ENCODE measurements at regions not wholly inside any gene's neighbourhood (a gene's known extent, or its start where the extent isn't known, plus 50 kb on each side); places are given as distances from the start of the nearest gene placed in this dataset.

DNA sequence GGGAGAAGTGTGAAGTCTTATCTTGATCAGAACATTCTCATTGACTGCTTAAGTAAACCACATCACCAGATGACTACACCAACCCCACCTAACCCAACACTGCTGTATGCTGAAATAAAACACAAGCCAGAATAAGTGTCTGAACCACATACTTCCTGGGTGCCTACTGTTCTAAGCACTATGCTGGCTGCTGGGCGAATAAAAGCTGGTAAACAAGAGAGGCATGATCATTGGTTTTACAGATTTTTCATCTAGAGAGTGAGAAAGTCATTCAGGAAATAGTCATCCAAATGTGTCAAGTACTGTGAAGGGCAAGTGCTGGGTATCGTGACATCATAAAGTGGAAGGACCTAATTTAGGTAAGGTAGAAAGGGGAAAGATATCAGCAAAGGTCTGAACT, 199.0 kb upstream of the SOX9 start:
- TF ChIP-seq EP300 (IDR thresholded peaks at IDR 0.05) (no peak), POLR2AphosphoS5 (IDR thresholded peaks at IDR 0.05) (no peak), POLR2A (IDR thresholded peaks at IDR 0.05; ENCODE audit: low read depth) (no peak)
- TF ChIP-seq, protein P1, sequence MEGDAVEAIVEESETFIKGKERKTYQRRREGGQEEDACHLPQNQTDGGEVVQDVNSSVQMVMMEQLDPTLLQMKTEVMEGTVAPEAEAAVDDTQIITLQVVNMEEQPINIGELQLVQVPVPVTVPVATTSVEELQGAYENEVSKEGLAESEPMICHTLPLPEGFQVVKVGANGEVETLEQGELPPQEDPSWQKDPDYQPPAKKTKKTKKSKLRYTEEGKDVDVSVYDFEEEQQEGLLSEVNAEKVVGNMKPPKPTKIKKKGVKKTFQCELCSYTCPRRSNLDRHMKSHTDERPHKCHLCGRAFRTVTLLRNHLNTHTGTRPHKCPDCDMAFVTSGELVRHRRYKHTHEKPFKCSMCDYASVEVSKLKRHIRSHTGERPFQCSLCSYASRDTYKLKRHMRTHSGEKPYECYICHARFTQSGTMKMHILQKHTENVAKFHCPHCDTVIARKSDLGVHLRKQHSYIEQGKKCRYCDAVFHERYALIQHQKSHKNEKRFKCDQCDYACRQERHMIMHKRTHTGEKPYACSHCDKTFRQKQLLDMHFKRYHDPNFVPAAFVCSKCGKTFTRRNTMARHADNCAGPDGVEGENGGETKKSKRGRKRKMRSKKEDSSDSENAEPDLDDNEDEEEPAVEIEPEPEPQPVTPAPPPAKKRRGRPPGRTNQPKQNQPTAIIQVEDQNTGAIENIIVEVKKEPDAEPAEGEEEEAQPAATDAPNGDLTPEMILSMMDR (IDR thresholded peaks at IDR 0.05): no peak
- no peaks in the 10 kb centered on the region for H3K9me3 ChIP-seq
- no peaks in the 10 kb centered on the region for H3K4me1 ChIP-seq
- 93% methylated on average over 2 of the region's 2 CpGs for WGBS
- intact Hi-C loops (cut with DNase I): no loop called here
- H3K27ac ChIP-seq (replicated peaks in 1 of 4): no peak overlapping the region
- peaks cover 0 to 14% (median 0%) of the 10 kb centered on the region in 4 donors for H3K27me3 ChIP-seq
- DNase-seq (ENCODE audit: extremely low spot score): no peak
- no peak overlapping the region for H3K4me3 ChIP-seq
- no peaks in the 10 kb centered on the region for H3K36me3 ChIP-seq

DNA sequence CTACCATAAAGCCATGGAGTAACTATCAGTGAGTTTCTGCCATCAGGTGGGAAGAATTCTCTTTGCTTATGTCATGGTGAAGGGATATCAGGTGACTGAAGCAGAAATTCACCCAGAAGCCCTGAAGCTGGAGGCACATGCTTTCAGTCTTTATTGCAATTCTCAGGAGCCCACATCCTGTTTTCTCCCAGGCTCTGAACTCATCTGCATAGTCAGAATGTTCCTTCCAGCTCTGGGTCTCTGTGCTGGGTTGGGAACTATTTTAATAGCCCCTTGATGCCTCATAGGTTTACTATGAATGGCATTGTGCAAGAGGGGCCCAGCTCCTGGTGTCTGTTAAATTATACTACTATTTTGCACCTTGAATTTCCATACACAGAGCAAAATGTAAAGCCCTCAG, 198.4 kb upstream of the SOX9 start:
- no peak overlapping the region for H3K27ac ChIP-seq (replicated peaks in 1 of 4)
- H3K9me3 ChIP-seq: no peaks in the 10 kb centered on the region
- intact Hi-C loops (cut with DNase I): no loop called here
- DNase-seq (ENCODE audit: extremely low spot score): no peak
- no peaks in the 10 kb centered on the region for H3K4me1 ChIP-seq
- TF ChIP-seq, protein P1 (IDR thresholded peaks at IDR 0.05): no peak
- TF ChIP-seq POLR2AphosphoS5 (IDR thresholded peaks at IDR 0.05) (no peak), POLR2A (IDR thresholded peaks at IDR 0.05; ENCODE audit: low read depth) (no peak), EP300 (IDR thresholded peaks at IDR 0.05) (no peak)
- H3K4me3 ChIP-seq: no peak overlapping the region
- peaks cover 0 to 14% (median 0%) of the 10 kb centered on the region in 4 donors for H3K27me3 ChIP-seq
- H3K36me3 ChIP-seq: no peaks in the 10 kb centered on the region

DNA sequence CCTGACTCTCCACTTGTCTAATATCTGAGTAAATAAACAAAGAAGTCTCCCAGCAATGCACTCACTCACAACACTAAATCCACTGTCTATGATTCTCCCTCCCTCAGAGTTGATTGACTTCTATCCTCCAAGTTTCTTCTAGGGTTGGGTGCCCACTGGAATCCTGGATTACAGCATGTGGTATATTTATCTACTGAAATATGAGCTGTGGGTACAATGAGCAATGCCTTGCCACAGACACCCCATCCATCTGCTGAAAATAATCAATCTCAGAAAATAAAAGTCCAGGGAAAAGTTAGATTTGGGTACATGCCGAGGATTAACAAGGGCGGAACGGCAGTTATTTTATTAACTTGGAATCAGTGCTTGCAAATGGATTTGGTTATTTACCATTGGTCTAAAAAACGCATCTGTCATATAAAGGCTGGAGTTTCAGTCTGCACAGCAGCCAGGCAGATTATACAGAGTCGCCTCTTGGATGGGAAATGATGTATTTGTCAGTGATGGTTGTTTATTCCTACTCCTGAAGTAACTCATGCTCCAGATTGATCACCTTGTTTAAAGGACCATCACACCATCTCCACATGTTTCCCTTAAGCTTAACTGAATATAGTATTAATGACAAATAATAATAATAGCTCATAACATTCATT, 193.9 kb upstream of the SOX9 start:
- Histone ChIP-seq H3K27ac (replicated peaks in 1 of 4) (no peak overlapping the region), H3K36me3 (no peaks in the 10 kb centered on the region), H3K4me3 (no peak overlapping the region), H3K4me1 (no peaks in the 10 kb centered on the region), H3K27me3 (peaks cover 0 to 14% (median 0%) of the 10 kb centered on the region in 4 donors), H3K9me3 (no peaks in the 10 kb centered on the region)
- DNase-seq (ENCODE audit: extremely low spot score): no peak
- 71% methylated on average over 5 of the region's 5 CpGs for WGBS
- no peak for TF ChIP-seq POLR2AphosphoS5 (IDR thresholded peaks at IDR 0.05)
- TF ChIP-seq POLR2A (IDR thresholded peaks at IDR 0.05; ENCODE audit: low read depth): no peak
- TF ChIP-seq EP300 (IDR thresholded peaks at IDR 0.05): no peak
- TF ChIP-seq, protein P1 (IDR thresholded peaks at IDR 0.05): no peak
- intact Hi-C loops (cut with DNase I): no loop called here

DNA sequence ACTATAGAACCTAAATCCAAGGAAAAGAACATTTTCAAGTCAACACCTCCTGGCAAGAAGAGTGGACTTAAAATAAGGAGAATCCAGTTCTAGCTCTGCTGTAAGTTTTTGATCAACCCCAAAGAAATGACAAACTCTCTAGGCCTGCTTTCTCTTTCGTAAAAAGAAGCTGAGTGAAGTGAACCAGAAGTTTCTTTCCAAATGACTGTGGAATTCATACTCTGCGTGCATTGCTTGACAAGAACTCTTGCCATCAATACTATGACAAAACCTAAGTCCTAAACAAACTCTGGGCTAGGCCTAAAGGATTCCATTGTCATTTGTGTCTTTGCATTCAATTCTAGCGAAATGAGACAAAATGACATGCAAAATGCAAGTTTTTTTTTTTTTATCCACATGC, 187.5 kb upstream of the SOX9 start:
- Histone ChIP-seq H3K4me3 (no peak overlapping the region), H3K4me1 (no peaks in the 10 kb centered on the region), H3K27ac (replicated peaks in 1 of 4) (no peak overlapping the region), H3K27me3 (no peaks in the 10 kb centered on the region), H3K9me3 (no peaks in the 10 kb centered on the region), H3K36me3 (no peaks in the 10 kb centered on the region)
- WGBS: 74% methylated on average over 3 of the region's 3 CpGs
- DNase-seq (ENCODE audit: extremely low spot score): no peak
- intact Hi-C loops (cut with DNase I): no loop called here
- TF ChIP-seq POLR2A (IDR thresholded peaks at IDR 0.05; ENCODE audit: low read depth) (no peak), POLR2AphosphoS5 (IDR thresholded peaks at IDR 0.05) (no peak), EP300 (IDR thresholded peaks at IDR 0.05) (no peak)
- TF ChIP-seq, protein P1 (IDR thresholded peaks at IDR 0.05): no peak

DNA sequence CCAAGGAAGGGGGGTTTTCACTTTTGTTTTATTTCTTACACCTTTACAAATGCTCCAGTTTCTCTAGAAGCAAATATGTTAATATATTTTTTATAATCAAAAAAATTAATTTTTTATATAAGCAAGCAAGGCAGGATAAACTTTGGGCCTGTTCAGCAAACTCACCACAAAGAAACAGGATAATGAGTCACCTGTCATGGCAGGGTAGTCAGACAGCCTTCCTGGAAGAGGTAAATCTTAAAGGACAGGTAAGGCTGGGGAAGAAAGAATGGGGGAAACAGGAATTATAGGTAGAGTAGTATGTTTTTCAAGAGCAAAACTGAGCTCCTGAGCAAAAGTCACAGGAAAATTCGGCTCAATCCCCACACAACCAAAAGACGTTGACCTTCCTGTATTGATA, 186.3 kb upstream of the SOX9 start:
- no peaks in the 10 kb centered on the region for H3K4me1 ChIP-seq
- no peaks in the 10 kb centered on the region for H3K9me3 ChIP-seq
- intact Hi-C loops (cut with DNase I): no loop called here
- no peak overlapping the region for H3K27ac ChIP-seq (replicated peaks in 1 of 4)
- no peaks in the 10 kb centered on the region for H3K36me3 ChIP-seq
- no peak overlapping the region for H3K4me3 ChIP-seq
- DNase-seq (ENCODE audit: extremely low spot score): no peak
- no peaks in the 10 kb centered on the region for H3K27me3 ChIP-seq
- WGBS: 79% methylated on average over 2 of the region's 2 CpGs
- TF ChIP-seq, protein P1 (IDR thresholded peaks at IDR 0.05): no peak
- TF ChIP-seq EP300 (IDR thresholded peaks at IDR 0.05): no peak
- TF ChIP-seq POLR2A (IDR thresholded peaks at IDR 0.05; ENCODE audit: low read depth): no peak
- TF ChIP-seq POLR2AphosphoS5 (IDR thresholded peaks at IDR 0.05): no peak
